ENCODE measurements at regions not wholly inside any gene's neighbourhood (a gene's known extent, or its start where the extent isn't known, plus 50 kb on each side); places are given as distances from the start of the nearest gene placed in this dataset.

- no peak for DNase-seq (ENCODE audit: low spot score)
These were observed 963.2 kb downstream of the ROBO2 start for GRCh38 chr3:78003090-78003489.

- no peak for DNase-seq (ENCODE audit: low spot score)
These were observed 964.7 kb downstream of the ROBO2 start for GRCh38 chr3:78004571-78004970.

GRCh38 chr3:78013653-78014052 is 973.8 kb downstream of the ROBO2 start:
- DNase-seq (ENCODE audit: low spot score): no peak

- DNase-seq (ENCODE audit: low spot score): no peak
These were observed 976.0 kb downstream of the ROBO2 start for GRCh38 chr3:78015856-78016255.

GRCh38 chr3:78021710-78022109 is 981.8 kb downstream of the ROBO2 start:
- no peak for DNase-seq (ENCODE audit: low spot score)

- DNase-seq (ENCODE audit: low spot score): no peak
These were observed 982.3 kb downstream of the ROBO2 start for GRCh38 chr3:78022232-78022631.

GRCh38 chr3:78023257-78023656 is 983.4 kb downstream of the ROBO2 start:
- no peak for DNase-seq (ENCODE audit: low spot score)

- DNase-seq (ENCODE audit: low spot score): no peak
These were observed 986.0 kb downstream of the ROBO2 start for GRCh38 chr3:78025916-78026315.

GRCh38 chr3:78026318-78026828 is 986.5 kb downstream of the ROBO2 start:
- no peak for DNase-seq (ENCODE audit: low spot score)

- no peak for DNase-seq (ENCODE audit: low spot score)
These were observed 989.9 kb downstream of the ROBO2 start for GRCh38 chr3:78029775-78030174.

- DNase-seq (ENCODE audit: low spot score): no peak
These were observed 995.3 kb downstream of the ROBO2 start for GRCh38 chr3:78035131-78035641.

GRCh38 chr3:78041486-78041885 is 1001.6 kb downstream of the ROBO2 start:
- DNase-seq (ENCODE audit: low spot score): no peak

GRCh38 chr3:78046566-78046965 is 1006.7 kb downstream of the ROBO2 start:
- no peak for DNase-seq (ENCODE audit: low spot score)

- no peak for DNase-seq (ENCODE audit: low spot score)
These were observed 1008.8 kb downstream of the ROBO2 start for GRCh38 chr3:78048698-78049097.

- no peak for DNase-seq (ENCODE audit: low spot score)
These were observed 1009.6 kb downstream of the ROBO2 start for GRCh38 chr3:78049521-78049920.

- no peak for DNase-seq (ENCODE audit: low spot score)
These were observed 1010.6 kb downstream of the ROBO2 start for GRCh38 chr3:78050276-78051065.

- no peak for DNase-seq (ENCODE audit: low spot score)
These were observed 1012.8 kb downstream of the ROBO2 start for GRCh38 chr3:78052746-78053145.

- no peak for DNase-seq (ENCODE audit: low spot score)
These were observed 1026.4 kb downstream of the ROBO2 start for GRCh38 chr3:78066287-78066686.

- DNase-seq (ENCODE audit: low spot score): no peak
These were observed 1030.3 kb downstream of the ROBO2 start for GRCh38 chr3:78070188-78070587.

GRCh38 chr3:78076379-78076778 is 1036.5 kb downstream of the ROBO2 start:
- no peak for DNase-seq (ENCODE audit: low spot score)

GRCh38 chr3:78077178-78077577 is 1037.3 kb downstream of the ROBO2 start:
- DNase-seq (ENCODE audit: low spot score): no peak

GRCh38 chr3:78077842-78078241 is 1037.9 kb downstream of the ROBO2 start:
- no peak for DNase-seq (ENCODE audit: low spot score)

- no peak for DNase-seq (ENCODE audit: low spot score)
These were observed 1039.6 kb downstream of the ROBO2 start for GRCh38 chr3:78079514-78079913.

GRCh38 chr3:78086150-78086549 is 1046.3 kb downstream of the ROBO2 start:
- no peak for DNase-seq (ENCODE audit: low spot score)
